Hematopoietic multipotent progenitor cell treated with erythropoietin and hydrocortisone succinate and interleukin-3 and kit ligand, for 6 days (in vitro differentiated cells): ENCODE measurements at regions not wholly inside any gene's neighbourhood (a gene's known extent, or its start where the extent isn't known, plus 50 kb on each side); places are given as distances from the start of the nearest gene placed in this dataset.

Experiments used
- DNase-seq: peaks from one replicate; pipeline ENCODE4 v3.0.0-alpha.2; 2015

DNA sequence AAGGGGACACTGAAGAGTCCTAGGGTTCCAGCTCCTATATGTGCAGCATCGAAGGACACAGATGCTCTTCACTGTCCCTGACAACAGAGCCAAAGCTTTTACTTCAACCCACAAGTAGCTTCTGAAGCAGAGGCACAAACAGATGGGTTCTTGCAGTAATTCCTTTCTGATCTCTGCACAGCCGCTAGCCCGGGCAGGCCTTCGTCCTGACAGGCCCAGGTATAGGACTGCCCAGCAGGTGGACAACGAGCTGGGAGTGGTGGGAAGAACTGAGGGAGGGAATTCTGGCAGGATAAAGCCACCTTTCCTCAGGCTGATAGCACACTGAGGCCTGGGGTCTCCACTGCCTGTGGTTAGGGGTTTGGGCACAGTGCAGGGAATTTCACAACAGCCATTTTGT, 94.8 kb downstream of the RHOB start:
- no peak for DNase-seq

DNA sequence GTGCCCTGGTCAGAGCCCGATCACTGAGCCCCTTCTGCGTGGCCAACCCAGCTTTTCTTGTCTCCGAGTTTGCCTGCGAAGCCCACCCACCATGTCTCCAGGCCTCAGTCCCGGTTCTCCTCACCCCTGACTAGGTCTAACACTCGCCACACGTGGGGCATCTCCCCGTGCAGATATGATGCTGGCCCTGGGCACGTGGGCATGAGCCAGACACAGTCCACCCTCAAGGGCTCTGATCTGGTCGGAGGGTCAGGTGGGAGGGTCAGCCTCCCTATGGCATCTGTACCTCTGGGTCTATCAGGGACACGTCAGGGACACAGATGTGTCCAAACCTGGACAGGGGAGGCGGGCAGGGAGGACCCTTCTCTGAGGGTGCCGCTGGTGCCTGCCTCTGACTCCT, 95.4 kb downstream of the RHOB start:
- DNase-seq, result no peak

DNA sequence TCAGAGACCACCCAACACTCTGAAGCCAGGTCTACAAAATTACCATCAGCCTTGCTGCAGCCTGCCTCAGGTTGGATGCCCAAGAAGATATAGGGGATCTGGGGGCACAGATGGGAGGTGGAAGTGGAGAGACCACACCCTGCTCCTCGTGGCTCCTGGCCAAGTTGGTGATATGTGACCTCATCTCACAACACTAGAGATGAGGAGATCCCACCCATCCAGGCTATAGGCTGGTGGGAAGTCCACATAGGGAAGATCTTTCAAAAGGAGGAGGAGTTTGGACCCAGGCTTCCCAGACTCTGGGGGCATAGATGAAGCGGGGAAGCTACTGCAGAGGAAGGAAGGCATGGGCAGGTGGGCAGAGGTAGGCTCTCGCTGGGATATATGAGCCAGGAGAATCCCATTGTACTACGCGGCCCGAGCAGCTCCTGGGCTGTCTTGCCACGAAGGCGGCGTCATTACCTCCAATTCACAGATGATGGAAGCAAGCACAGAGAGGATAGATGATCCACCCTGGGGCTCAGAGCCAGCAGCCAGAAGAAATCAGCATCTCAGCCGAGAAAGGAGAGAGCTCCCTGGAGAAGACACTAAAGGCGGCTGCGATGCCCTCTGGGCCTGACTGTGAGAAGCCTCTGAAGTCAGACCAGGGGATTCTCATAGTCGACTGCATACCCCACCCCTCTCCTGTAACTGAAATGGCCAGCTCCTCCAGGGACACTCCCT, 96.0 kb downstream of the RHOB start:
- no peak for DNase-seq

DNA sequence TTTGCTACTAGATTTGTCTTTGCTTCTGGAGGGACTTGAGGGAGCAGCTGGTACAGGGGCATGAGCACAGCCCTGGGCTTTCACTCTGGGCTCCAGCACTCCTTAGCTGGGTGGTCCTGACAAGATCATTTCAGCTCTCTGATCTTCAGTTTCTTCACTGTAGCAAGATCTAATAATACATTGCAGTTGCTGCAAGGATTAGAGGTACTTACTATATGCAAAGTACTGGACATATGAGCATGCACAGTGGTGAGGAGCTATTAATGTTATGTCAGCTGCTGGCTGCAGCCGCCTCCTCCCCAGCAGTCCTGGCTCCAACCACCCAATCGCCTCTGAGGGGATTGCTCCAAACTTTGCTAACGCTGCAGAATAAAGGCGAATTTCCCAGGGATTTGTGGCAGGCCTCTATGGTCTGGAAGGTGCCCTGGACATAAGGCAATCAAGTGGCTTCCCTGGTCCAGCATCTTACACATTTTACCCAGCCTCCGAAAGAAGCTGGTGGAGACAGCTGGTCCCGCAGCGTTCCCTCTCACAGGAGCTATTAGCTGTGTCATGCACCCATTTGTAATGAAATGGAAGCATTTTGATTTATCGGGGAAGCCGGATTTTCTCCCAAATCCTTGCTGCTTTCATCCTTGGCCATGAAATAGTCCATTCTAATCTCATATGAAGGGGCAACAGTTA, 96.7 kb downstream of the RHOB start:
- no peak for DNase-seq

DNA sequence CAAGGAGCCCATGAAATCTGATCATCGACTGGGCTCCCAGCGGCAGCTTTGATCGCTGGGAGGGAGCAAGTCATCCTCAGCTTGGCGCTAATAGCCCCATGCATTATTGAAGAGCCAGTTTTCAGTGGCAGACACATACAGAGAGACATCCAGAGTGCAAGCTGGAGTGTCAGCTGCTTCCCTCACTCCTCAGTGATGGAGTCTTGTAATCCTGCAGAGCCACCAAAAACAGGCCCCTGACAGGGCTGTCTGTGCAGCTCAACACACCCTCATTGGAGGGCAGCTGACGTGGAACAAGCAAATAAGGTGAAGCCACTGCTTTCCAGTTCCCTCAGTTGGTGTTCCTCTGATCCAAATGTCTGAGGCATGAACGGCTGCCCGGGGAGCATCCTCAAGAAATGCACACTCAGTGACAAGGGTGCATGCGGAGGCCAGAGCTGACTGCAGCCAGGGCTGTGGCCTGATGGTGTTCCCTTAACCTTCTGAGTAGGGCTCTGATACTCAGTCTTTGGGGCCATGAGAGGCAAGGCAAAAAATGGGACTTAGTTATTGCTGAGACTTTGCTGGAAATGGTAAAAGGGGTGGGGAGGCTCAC, 97.4 kb downstream of the RHOB start:
- DNase-seq, result no peak

DNA sequence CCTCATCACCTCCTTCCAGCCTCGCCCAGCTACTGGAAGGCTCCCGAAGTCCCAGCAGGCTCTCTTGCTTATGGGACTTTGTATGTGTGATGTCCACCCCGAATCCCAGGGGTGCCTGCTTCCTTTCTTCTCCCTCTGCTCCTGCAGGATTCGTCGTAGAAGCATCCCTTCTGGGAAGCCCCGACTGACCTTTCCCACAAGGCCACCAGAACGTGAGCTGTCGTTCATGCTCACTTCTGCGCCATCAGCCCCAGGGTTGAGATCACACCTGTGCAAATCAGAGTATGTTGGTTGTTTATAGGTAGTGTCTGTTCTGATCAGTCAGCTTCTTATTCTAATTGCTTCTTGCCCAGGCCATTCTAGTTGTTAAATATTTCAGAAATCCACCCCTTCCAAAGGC, 101.8 kb downstream of the HS1BP3 start:
- no peak for DNase-seq

DNA sequence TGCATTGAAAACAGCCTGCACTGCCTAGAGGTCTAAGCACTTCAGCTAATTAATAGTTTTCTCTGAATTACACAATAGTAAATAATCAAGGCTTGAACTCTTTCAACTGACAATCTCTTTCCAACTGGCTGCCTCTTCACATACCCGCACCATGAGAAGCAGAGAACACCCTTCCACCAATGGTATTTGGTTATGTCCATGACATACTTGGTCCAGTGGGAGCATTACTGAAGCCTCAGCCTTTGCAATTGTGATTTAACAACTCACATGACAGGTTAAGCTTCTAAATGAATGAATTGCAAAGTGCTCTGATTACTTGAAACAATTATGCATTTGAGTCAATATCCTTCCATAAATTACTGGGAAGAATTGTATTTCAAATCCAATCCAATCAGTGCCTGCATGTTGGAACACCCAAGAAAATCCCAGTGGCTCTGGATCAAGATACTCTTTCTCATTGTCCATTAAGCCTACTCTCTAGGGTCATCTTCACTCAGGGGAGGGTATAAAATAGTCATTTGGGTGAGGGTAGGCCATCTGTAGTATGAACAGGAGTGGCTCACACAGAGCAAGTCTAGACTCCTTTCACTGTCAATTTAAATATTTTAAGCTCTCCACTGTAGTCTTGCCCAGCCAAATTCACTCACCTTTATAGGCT, 101.1 kb downstream of the HS1BP3 start:
- no peak for DNase-seq

DNA sequence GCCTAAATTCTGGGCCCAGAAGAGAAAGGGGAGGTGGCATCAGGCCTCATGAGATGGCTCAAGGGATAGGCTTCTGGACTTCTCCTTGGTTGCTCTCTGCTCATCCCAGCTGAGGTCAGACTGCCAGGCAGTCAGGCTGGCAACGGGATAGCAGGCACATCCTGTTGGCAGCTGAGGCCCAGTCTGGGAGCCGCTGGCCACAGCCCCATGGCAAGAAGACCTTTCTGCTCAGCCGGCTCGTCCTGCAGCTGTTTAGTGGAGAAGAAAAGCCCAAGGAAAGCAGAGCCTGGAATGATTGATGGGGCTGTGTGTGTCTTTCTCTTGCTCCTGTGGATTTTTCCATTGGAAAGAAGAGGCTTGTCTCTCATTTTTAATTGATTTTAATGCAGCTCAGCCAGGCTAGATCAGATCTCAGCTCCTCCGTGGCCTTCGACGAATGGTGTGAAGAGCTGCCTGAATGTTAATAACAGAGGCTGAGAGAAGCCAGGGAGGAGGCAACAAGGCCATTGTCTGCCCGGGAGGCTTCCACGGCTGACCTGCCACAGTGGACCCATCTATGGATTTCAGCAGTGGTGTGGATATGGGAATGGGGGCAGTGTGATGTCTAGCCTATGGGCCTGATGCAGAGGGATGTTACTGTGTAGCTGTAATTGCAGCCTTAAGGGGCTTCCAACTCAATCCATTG, 99.5 kb downstream of the HS1BP3 start:
- no peak for DNase-seq

DNA sequence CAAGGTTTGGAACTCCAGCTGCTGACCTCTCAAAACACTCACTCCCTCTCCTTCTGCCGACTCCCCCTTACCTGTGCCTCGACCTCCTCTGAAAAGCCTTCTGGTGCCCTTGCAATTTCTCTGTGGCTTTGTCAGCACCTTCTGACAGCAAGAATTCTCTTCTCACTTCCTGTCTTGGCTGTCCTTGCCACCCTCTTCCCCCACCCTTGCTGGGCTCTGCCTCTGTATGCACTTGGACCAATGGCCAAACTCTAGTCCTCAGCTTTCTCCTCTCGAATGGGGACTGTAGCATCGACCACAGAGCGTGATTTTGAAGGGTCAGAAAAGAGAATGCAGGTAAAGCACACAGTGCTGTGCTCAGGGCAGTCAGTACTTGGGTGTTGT, 99.0 kb downstream of the HS1BP3 start:
- no peak for DNase-seq

DNA sequence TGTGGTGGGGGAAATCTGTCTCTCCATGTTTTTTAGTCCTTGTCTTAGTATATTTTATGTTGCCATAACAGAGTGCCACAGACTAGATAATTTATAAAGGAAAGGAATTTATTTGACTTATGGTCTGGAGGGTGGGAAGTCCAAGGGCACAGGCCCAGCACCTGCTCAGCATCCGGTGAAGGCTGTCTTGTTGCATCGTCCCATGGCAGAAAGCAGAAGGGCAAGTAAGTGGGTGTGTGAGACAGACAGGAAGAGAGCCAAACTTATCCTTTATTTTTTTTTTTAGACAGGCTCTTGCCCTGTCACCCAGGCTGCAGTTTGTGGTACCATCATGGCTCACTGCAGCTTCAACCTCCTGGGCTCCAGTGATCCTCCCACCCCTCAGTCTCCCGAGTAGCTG, 98.1 kb downstream of the HS1BP3 start:
- no peak for DNase-seq

DNA sequence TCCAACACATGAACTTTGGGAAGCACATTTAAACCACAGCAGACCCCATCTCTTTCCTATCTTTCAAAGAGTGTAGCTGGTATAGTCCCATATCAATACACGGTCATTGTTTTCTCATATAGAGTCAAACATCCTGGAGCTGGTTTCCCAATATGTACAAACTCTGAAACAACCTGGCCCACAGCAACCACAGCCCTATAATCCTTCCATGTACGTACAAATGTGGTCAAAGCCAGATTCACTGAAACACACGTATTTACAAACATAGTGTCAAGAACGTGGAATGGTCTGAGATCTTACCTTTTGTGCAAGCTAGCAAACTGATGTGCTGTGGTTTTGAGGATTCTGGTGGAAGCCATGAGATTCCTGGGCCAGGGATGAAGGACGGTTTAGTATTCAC, 97.3 kb downstream of the HS1BP3 start:
- no peak for DNase-seq

DNA sequence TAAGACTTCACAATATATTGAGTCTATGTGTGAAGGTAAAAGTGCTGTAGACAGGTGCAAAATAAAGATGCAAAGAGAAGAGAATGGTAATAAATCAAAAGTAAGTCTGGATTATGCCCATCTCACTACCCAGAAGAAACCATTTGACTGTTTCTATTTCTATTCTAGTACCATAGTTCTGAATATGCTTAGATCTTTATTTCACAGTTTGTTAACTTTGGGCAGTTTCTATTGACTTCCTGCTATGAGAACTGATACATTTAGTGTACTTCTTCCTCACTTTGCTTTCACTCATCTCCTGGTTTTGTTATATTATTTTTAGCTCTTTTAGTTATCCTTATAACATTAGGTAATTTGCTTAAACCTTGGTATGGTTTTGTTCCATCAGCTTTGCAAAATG, 94.9 kb downstream of the HS1BP3 start:
- DNase-seq, result no peak

DNA sequence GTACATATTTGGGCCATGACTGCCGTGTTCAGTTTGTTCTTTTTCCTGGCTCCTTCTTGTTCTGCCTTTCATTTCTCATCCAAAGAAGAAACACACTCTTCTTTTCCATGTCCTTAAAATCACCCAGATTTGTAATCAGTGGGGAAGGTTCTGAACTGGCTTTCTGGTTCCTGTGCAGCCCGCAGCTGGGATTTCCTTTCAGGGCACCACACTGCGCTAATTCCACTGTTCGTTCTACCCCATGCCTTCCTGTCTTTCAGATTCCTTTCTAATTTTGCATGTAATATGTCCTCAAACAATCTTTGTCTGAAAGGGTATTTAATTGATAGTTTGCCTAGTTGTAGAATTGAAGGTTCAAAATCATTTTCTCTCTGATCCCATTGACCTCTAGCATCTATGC, 94.1 kb downstream of the HS1BP3 start:
- no peak for DNase-seq

DNA sequence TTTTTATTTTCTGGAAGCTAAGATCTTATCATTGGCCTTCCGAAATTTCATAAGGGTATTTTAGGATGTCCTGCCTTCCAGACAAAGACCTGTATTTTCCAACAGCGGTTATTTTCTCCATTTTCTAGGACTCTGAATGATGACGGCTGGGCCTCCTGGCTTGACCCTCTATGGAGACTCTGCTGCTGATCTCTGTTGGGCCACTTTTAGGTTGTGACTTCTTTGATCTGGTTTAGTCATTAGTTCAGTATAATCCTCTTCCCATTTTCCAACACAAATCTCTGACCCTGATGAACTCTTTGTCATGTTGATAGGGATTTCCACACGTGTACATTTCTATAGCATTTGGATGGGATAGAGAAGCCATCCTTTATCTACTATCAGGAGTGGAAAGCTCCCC, 93.7 kb downstream of the HS1BP3 start:
- no peak for DNase-seq

DNA sequence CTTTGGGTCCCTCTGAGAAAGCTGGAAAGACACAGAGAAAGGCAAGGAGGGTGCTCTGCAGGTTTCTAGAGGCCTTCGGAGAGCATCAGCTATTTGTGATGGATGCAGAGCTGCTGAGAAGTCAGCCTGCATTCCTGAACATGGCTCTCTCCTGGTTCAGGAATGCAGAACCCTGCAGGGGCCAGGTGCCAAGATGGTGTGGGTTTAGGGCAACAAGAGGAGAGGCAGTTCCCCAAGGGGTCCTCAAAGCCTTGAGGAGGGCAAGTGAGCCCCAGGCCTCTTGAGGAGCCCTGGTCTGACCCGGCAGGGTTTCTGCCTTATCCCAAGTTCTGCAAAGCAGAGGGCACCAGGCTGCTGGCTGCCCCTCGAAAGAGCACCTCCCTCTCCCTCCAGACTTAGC, 93.3 kb downstream of the HS1BP3 start:
- DNase-seq, result no peak

DNA sequence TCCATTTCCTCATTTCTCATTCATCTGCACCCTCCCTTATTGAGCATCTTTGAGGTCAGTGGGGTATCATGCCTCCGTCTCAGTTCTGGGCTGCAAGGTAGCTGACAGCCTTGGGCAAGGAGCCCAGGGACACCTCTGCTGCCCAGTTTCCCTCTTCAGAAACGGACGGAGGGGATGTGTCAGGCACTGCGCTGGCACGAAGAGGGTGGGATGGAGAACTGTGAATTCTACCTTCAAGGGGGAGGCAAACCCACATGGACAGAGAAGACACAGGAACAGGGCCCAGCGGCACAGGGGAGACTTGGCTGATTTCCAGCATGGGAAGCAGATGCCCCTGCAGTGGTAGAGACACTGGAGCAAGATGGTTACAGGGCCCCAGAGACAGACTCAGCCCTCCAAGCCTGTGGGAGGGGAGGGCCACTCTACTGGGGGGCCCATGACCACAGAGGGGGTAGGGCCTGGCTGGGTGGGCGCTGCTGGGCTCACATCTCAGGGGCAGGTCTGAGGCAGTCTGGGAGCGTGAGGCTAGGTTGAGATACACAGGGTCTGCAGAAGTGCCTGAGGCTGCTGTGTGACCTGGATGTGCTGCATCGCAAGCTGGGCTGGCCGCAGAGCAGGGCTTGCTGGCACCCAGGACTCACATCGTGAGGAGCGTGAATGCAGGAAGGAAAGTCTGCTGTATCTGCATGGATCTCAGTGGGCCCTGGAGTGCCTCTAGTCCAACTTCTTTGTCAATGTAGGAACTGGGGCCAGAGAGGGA, 92.3 kb downstream of the HS1BP3 start:
- no peak for DNase-seq

DNA sequence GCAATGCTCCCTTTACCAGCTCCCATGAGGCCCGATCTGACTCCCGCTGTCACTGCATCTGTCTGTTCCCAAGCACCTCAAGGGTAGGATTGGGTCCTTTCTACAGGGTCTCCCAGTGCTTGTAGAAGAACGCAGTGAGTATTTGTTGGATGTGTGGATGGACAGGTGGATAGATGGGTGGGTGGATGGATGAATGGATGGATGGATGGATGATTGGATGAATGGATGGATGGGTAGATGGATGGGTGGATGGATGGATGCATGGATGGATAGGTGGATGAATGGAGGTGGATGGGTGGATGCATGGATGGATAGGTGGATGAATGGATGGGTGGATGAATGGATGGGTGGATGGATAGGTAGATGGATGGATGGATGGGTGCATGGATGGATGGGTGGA, 91.6 kb downstream of the HS1BP3 start:
- DNase-seq, result no peak

DNA sequence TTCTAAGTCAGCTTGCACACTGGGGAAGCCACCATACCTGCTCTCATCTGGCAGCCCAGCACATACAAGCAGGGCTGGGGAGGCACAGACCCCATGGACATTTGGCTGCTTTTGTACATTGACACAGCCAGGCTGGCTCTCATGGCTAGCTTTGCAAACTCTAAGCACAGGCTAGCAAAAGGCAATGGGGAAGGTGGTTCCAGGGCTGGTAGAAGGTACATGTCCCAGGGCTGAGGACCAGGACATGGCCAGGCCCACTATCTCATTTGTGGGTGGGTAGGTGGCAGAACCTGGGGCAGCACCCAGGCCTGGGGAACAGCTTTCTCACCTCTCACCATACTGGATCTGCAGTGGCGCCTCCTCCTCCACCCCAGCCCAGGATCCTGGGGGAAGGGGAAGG, 90.9 kb downstream of the HS1BP3 start:
- no peak for DNase-seq

DNA sequence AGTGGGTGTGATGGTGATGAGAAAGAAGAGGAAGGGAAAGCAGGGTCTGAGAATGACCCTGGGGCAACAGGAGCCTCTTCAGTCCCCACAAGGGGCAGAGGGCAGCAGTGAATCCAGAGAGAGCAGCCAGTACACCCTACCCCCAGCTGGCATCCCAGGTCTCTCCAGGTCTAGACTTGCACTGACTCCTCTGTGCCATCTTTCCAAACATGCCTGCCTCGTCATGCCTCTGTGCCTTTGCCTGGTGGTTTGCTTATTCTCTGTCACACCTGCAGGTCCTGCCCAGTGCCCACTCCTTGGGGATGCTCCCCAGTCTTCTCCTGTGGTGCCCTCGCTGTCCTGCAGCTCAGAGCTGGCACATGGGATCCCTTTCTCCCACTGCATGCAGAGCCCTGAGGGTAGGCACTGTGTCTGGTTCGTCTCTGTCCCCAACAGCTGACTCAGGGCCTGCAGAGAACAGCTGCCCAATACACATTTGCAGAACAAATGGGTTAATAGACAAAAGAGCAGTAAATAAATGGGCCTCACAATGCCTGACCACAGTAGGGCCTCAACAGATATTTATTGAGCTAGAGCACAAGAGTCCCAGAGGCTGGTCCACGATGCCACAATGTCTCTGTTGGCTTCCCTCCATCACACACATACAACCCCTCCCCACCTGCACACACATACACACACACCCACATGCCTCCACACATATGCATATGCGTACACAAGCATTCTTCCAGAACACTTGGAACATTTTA, 89.8 kb downstream of the HS1BP3 start:
- DNase-seq, result no peak

DNA sequence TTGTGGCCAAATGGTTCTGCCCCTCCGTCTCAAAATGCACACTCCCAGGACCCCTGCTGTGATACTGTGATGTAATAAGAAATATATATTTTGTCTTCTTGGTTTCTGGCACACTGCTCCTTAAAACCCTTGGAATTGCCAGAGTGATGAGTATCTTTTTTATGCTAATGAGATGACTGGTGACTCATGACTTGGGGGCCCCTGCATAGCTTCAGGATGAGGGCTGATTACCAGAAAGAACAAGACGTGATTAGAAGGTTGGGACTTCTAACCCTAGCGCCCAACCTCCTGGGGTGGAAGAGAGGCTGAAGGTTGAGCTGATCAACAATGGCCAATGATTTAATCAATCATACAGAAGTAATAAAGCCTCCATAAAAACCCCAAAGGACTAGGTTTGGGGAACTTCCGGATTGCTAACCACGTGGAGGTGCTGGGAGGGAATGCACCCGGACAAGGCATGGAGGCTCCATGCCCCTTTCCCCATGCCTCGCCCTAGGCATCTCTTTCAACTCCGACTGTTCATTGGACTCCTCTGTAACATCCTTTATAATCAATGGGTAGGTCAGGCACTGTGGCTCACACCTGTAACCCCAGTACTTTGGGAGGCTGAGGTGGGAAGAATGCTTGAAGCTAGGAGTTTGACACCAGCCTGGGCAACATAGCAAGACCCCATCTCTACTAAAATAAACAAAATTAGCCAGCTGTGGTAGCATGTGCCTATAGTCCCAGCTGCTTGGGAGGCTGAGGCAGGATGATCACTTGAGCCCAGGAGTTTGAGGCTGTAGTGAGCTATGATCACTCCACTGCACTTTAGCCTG, 89.1 kb downstream of the HS1BP3 start:
- DNase-seq, result no peak
